ENCODE measurements at regions not wholly inside any gene's neighbourhood (a gene's known extent, or its start where the extent isn't known, plus 50 kb on each side); places are given as distances from the start of the nearest gene placed in this dataset.

DNA sequence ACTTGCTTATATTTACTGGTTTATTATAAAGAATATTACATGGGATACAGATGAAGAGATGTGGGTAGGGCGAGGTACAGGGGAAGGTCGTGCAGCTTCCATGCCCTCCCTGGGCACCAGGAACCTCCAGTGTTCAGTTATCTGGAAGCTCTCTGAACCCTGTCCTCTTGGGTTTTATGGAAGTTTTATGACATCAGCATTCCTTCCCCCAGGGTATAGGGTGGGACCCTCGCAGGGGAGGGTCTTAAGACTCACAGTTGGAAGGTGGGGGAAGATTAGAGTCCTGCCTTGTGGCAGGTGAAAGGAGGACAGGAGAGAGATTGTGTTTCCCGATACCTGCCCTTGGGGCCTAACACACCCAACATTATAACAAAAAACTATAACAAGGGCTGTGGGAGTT lies 71.8 kb upstream of the NPAS1 start:
- Histone ChIP-seq H3K9me3 (ENCODE audit: insufficient read depth, low read length, severe bottlenecking) (no peaks in the 10 kb centered on the region), H3K4me1 (ENCODE audit: insufficient read depth, low read length) (peaks cover 6% of the 10 kb centered on the region), H3K36me3 (ENCODE audit: insufficient read depth, low read length) (peaks cover 58% of the 10 kb centered on the region), H3K4me2 (ENCODE audit: insufficient read depth, low read length) (no peak overlapping the region), H3K9ac (ENCODE audit: low read depth, low read length) (no peak overlapping the region), H3K4me3 (ENCODE audit: low read depth in 1 of 2, low read length in 2 of 2) (no peak overlapping the region), H3K27ac (ENCODE audit: low read length) (no peak overlapping the region), H3K79me2 (ENCODE audit: insufficient read depth, low read length) (peaks cover 90% of the 10 kb centered on the region), H3K27me3 (ENCODE audit: insufficient read depth, low read length, poor library complexity) (no peaks in the 10 kb centered on the region), H2AFZ (ENCODE audit: low read depth, low read length) (no peak overlapping the region), H4K20me1 (ENCODE audit: insufficient read depth, low read length) (peaks cover 37% of the 10 kb centered on the region)
- DNase-seq (no peak), ATAC-seq (ENCODE audit: insufficient read depth, low read depth) (no peak)
- TF ChIP-seq CTCF (IDR thresholded peaks at IDR 0.05; ENCODE audit: borderline replicate concordance, extremely low read depth, low read length, poor library complexity, severe bottlenecking) (no peak), EZH2 (IDR thresholded peaks at IDR 0.05; ENCODE audit: borderline replicate concordance, low read depth, low read length, severe bottlenecking) (no peak)

GRCh38 chr19:46950526-46951170 lies 69.0 kb upstream of the NPAS1 start:
- Histone ChIP-seq H3K27ac (ENCODE audit: low read length) (0 out of 2 replicates have a peak overlapping the region, but pooled peaks have one; percentile 13), H3K79me2 (ENCODE audit: insufficient read depth, low read length) (peaks cover 84% of the 10 kb centered on the region), H3K9ac (ENCODE audit: low read depth, low read length) (no peak overlapping the region), H3K4me3 (ENCODE audit: low read depth in 1 of 2, low read length in 2 of 2) (no peak overlapping the region), H3K9me3 (ENCODE audit: insufficient read depth, low read length, severe bottlenecking) (no peaks in the 10 kb centered on the region), H2AFZ (ENCODE audit: low read depth, low read length) (no peak overlapping the region), H3K4me2 (ENCODE audit: insufficient read depth, low read length) (no peak overlapping the region), H3K4me1 (ENCODE audit: insufficient read depth, low read length) (peaks cover 33% of the 10 kb centered on the region), H3K27me3 (ENCODE audit: insufficient read depth, low read length, poor library complexity) (no peaks in the 10 kb centered on the region), H4K20me1 (ENCODE audit: insufficient read depth, low read length) (peaks cover 26% of the 10 kb centered on the region), H3K36me3 (ENCODE audit: insufficient read depth, low read length) (peaks cover 45% of the 10 kb centered on the region)
- ATAC-seq (ENCODE audit: insufficient read depth, low read depth) (no peak), DNase-seq (no peak)
- TF ChIP-seq EZH2 (IDR thresholded peaks at IDR 0.05; ENCODE audit: borderline replicate concordance, low read depth, low read length, severe bottlenecking) (no peak), CTCF (IDR thresholded peaks at IDR 0.05; ENCODE audit: borderline replicate concordance, extremely low read depth, low read length, poor library complexity, severe bottlenecking) (no peak)

GRCh38 chr19:46951171-46951986 lies 68.3 kb upstream of the NPAS1 start:
- Histone ChIP-seq H3K4me3 (ENCODE audit: low read depth in 1 of 2, low read length in 2 of 2) (no peak overlapping the region), H3K4me2 (ENCODE audit: insufficient read depth, low read length) (no peak overlapping the region), H2AFZ (ENCODE audit: low read depth, low read length) (no peak overlapping the region), H3K36me3 (ENCODE audit: insufficient read depth, low read length) (peaks cover 40% of the 10 kb centered on the region), H4K20me1 (ENCODE audit: insufficient read depth, low read length) (peaks cover 26% of the 10 kb centered on the region), H3K9ac (ENCODE audit: low read depth, low read length) (no peak overlapping the region), H3K27ac (ENCODE audit: low read length) (no peak overlapping the region), H3K79me2 (ENCODE audit: insufficient read depth, low read length) (peaks cover 81% of the 10 kb centered on the region), H3K4me1 (ENCODE audit: insufficient read depth, low read length) (peaks cover 41% of the 10 kb centered on the region), H3K9me3 (ENCODE audit: insufficient read depth, low read length, severe bottlenecking) (no peaks in the 10 kb centered on the region), H3K27me3 (ENCODE audit: insufficient read depth, low read length, poor library complexity) (no peaks in the 10 kb centered on the region)
- ATAC-seq (ENCODE audit: insufficient read depth, low read depth) (no peak), DNase-seq (no peak)
- TF ChIP-seq CTCF (IDR thresholded peaks at IDR 0.05; ENCODE audit: borderline replicate concordance, extremely low read depth, low read length, poor library complexity, severe bottlenecking) (no peak), EZH2 (IDR thresholded peaks at IDR 0.05; ENCODE audit: borderline replicate concordance, low read depth, low read length, severe bottlenecking) (no peak)
